CD14-positive monocyte (primary cell): ENCODE measurements at regions not wholly inside any gene's neighbourhood (a gene's known extent, or its start where the extent isn't known, plus 50 kb on each side); places are given as distances from the start of the nearest gene placed in this dataset.

ENCODE experiments used
- DNase-seq, 3 donors: peaks; one replicate each; pipeline ENCODE4 v3.0.0-alpha.2; 2011 to 2022
- H2AFZ ChIP-seq: 2 replicates; pipeline ENCODE4 v1.6.0; 2012; ENCODE audit warnings: mild to moderate bottlenecking, low read depth, low read length, inconsistent platforms; ENCODE audit not compliant: insufficient read depth, poor library complexity, severe bottlenecking
- H3K27ac ChIP-seq, 2 donors: 1 replicate in 1 of 2; 2 replicates in 1 of 2; pipeline ENCODE4 v1.5.1; 2012 to 2013; ENCODE audit warnings: low read length in 2 of 2, control low read depth in 1 of 2, inconsistent platforms in 1 of 2, low read depth in 1 of 2, mild to moderate bottlenecking in 1 of 2
- H3K27me3 ChIP-seq, 2 donors: one replicate each; pipeline versions ENCODE4 v1.6.0 to v1.6.1; 2011 to 2013; ENCODE audit warnings: low read length in 2 of 2; ENCODE audit not compliant: control insufficient read depth in 2 of 2, insufficient read depth in 2 of 2
- H3K36me3 ChIP-seq, 2 donors: replicated peaks in 1 of 2; 1 replicate in 1 of 2; 2 replicates in 1 of 2; pipeline versions ENCODE4 v1.5.1 to v1.6.1; 2012 to 2013; ENCODE audit warnings: low read length in 2 of 2, control low read depth in 1 of 2, inconsistent platforms in 1 of 2, mild to moderate bottlenecking in 1 of 2; ENCODE audit not compliant: insufficient read depth in 2 of 2, control insufficient read depth in 1 of 2
- H3K4me1 ChIP-seq, 2 donors: 1 replicate in 1 of 2; 2 replicates in 1 of 2; pipeline versions ENCODE4 v1.5.1 to v1.6.1; 2012 to 2013; ENCODE audit warnings: low read length in 2 of 2, control low read depth in 1 of 2, inconsistent platforms in 1 of 2, mild to moderate bottlenecking in 1 of 2, moderate library complexity in 1 of 2; ENCODE audit not compliant: insufficient read depth in 2 of 2, control insufficient read depth in 1 of 2
- H3K4me2 ChIP-seq: replicated peaks from 2 replicates; pipeline ENCODE3; 2012; ENCODE audit warnings: low read length, moderate library complexity, mild to moderate bottlenecking; ENCODE audit not compliant: poor library complexity, severe bottlenecking; ENCODE audit errors: extremely low read depth
- H3K4me3 ChIP-seq, 3 experiments: fragments of 200-600 bp in 1 of 3; sonication (generic) in 1 of 3; replicated peaks in 1 of 3; 1 replicate in 2 of 3; 2 replicates in 1 of 3; pipeline ENCODE4 v1.5.1; 2011 to 2013; ENCODE audit warnings: low read length in 3 of 3, mild to moderate bottlenecking in 3 of 3, control low read depth in 2 of 3, low read depth in 2 of 3, inconsistent platforms in 1 of 3, moderate library complexity in 1 of 3
- H3K79me2 ChIP-seq: 2 replicates; pipeline ENCODE4 v1.6.0; 2012; ENCODE audit warnings: mild to moderate bottlenecking, control low read depth, inconsistent platforms, low read length, moderate library complexity; ENCODE audit not compliant: insufficient read depth
- H3K9ac ChIP-seq: 2 replicates; pipeline ENCODE4 v1.6.0; 2017; ENCODE audit warnings: low read length, mild to moderate bottlenecking; ENCODE audit not compliant: insufficient read depth, poor library complexity, severe bottlenecking
- H3K9me3 ChIP-seq, 2 donors: replicated peaks in 1 of 2; 1 replicate in 1 of 2; 2 replicates in 1 of 2; pipeline versions ENCODE4 v1.5.1 to v1.6.1; 2012 to 2013; ENCODE audit warnings: low read length in 2 of 2, control low read depth in 1 of 2; ENCODE audit not compliant: control insufficient read depth in 1 of 2, insufficient read depth in 1 of 2
- H4K20me1 ChIP-seq: 2 replicates; pipeline ENCODE4 v1.6.0; 2012; ENCODE audit warnings: mild to moderate bottlenecking, low read length, control low read depth, moderate library complexity; ENCODE audit not compliant: insufficient read depth
- H3K27ac Mint-ChIP-seq, 7 donors: one replicate each; pipeline ENCODE4 v1.8.0; 2020; ENCODE audit warnings: mild to moderate bottlenecking in 7 of 7, mixed read lengths in 7 of 7, moderate library complexity in 6 of 7, inconsistent platforms in 2 of 7
- H3K27me3 Mint-ChIP-seq, 3 donors: one replicate each; pipeline ENCODE4 v1.8.0; 2021 to 2022; ENCODE audit warnings: low read depth in 3 of 3, mild to moderate bottlenecking in 3 of 3, mixed read lengths in 3 of 3, moderate library complexity in 3 of 3, inconsistent platforms in 1 of 3
- H3K36me3 Mint-ChIP-seq, 2 donors: one replicate each; pipeline ENCODE4 v1.8.0; 2020; ENCODE audit warnings: mixed read lengths in 2 of 2, inconsistent platforms in 1 of 2, mild to moderate bottlenecking in 1 of 2
- H3K4me1 Mint-ChIP-seq: one replicate; pipeline ENCODE4 v1.8.0; 2020; ENCODE audit warnings: mild to moderate bottlenecking, mixed read lengths
- H3K4me3 Mint-ChIP-seq, 2 donors: one replicate each; pipeline ENCODE4 v1.8.0; 2020; ENCODE audit warnings: mild to moderate bottlenecking in 2 of 2, mixed read lengths in 2 of 2, moderate library complexity in 1 of 2
- H3K9me3 Mint-ChIP-seq, 7 donors: one replicate each; pipeline ENCODE4 v1.8.0; 2020 to 2022; ENCODE audit warnings: mixed read lengths in 7 of 7, mild to moderate bottlenecking in 6 of 7, moderate library complexity in 6 of 7, inconsistent platforms in 2 of 7
- CTCF ChIP-seq: fragments of 200-600 bp; IDR thresholded peaks from one replicate; pipeline ENCODE4 v1.8.0; 2022; ENCODE audit warnings: antibody characterized with exemption, mild to moderate bottlenecking
- WGBS: methylation state at CpG from one replicate; pipeline ENCODE4 v1.1.5; 2013; ENCODE audit warnings: missing lambda C conversion rate; ENCODE audit not compliant: insufficient coverage; 5-methylcytosine and 5-hydroxymethylcytosine counted together
- intact Hi-C, 2 donors: fragments of 100-400 bp; cut with micrococcal nuclease; formaldehyde crosslinking; loops; one replicate each; pipeline versions ENCODE4 v1.15.0 to v1.15.1; 2023

GRCh38 chr11:121372028-121372427, 79.5 kb downstream of the SC5D start:
- no peak overlapping the region for H2AFZ ChIP-seq
- no peak overlapping the region for H3K4me3 ChIP-seq
- no peaks in the 10 kb centered on the region for H3K27me3 ChIP-seq
- Mint-ChIP-seq H3K27me3 (no peaks in the 10 kb centered on the region), H3K4me3 (no peak overlapping the region), H3K9me3 (peaks cover 0 to 6% (median 2%) of the 10 kb centered on the region in 7 donors), H3K4me1 (peaks cover 79% of the 10 kb centered on the region), H3K36me3 (peaks cover 0 to 1% of the 10 kb centered on the region in 2 donors), H3K27ac (peak overlapping the region in 1 of 7 donors; percentile 38)
- no peak overlapping the region for H3K4me2 ChIP-seq
- H3K79me2 ChIP-seq, result no peaks in the 10 kb centered on the region
- no peak for TF ChIP-seq CTCF
- no peaks in the 10 kb centered on the region for H3K9me3 ChIP-seq
- no peak overlapping the region for H3K9ac ChIP-seq
- intact Hi-C loops, result loop anchor here in 1 of 2 donors (10.0 kb wide), 1 partner anchor 47 kb away; no protein-coding TSS in a partner anchor
- DNase-seq, result no peak
- H4K20me1 ChIP-seq, result no peaks in the 10 kb centered on the region
- no CpG with 5 or more reads among the region's 2 CpGs for WGBS
- H3K27ac ChIP-seq, result no peak overlapping the region
- H3K36me3 ChIP-seq, result no peaks in the 10 kb centered on the region
- H3K4me1 ChIP-seq, result peaks cover 58 to 61% of the 10 kb centered on the region in 2 donors

GRCh38 chr11:121372671-121373429, 79.3 kb upstream of the SORL1 start:
- intact Hi-C loops, result loop anchor here in 1 of 2 donors (10.0 kb wide), 1 partner anchor 48 kb away; no protein-coding TSS in a partner anchor
- Histone ChIP-seq H3K27ac (peak overlapping the region in 1 of 2 donors; percentile 21), H3K9me3 (no peaks in the 10 kb centered on the region), H4K20me1 (no peaks in the 10 kb centered on the region), H3K36me3 (no peaks in the 10 kb centered on the region), H3K9ac (no peak overlapping the region), H3K27me3 (no peaks in the 10 kb centered on the region), H3K4me3 (no peak overlapping the region), H3K79me2 (no peaks in the 10 kb centered on the region), H3K4me1 (peaks cover 49 to 52% of the 10 kb centered on the region in 2 donors), H3K4me2 (peak overlapping the region; percentile 17), H2AFZ (no peak overlapping the region)
- H3K27ac Mint-ChIP-seq, result peak overlapping the region in 3 of 7 donors; percentile 68 to 73 (median 72)
- DNase-seq, result peak in 1 of 3 donors; percentile 26
- no peak overlapping the region for H3K4me3 Mint-ChIP-seq
- peaks cover 0 to 6% (median 2%) of the 10 kb centered on the region in 7 donors for H3K9me3 Mint-ChIP-seq
- H3K27me3 Mint-ChIP-seq, result no peaks in the 10 kb centered on the region
- TF ChIP-seq CTCF, result no peak
- 49% methylated on average over 5 of the region's 7 CpGs for WGBS
- H3K4me1 Mint-ChIP-seq, result peaks cover 74% of the 10 kb centered on the region
- H3K36me3 Mint-ChIP-seq, result peaks cover 0 to 1% of the 10 kb centered on the region in 2 donors
